ENCODE measurements at regions not wholly inside any gene's neighbourhood (a gene's known extent, or its start where the extent isn't known, plus 50 kb on each side); places are given as distances from the start of the nearest gene placed in this dataset.

DNA sequence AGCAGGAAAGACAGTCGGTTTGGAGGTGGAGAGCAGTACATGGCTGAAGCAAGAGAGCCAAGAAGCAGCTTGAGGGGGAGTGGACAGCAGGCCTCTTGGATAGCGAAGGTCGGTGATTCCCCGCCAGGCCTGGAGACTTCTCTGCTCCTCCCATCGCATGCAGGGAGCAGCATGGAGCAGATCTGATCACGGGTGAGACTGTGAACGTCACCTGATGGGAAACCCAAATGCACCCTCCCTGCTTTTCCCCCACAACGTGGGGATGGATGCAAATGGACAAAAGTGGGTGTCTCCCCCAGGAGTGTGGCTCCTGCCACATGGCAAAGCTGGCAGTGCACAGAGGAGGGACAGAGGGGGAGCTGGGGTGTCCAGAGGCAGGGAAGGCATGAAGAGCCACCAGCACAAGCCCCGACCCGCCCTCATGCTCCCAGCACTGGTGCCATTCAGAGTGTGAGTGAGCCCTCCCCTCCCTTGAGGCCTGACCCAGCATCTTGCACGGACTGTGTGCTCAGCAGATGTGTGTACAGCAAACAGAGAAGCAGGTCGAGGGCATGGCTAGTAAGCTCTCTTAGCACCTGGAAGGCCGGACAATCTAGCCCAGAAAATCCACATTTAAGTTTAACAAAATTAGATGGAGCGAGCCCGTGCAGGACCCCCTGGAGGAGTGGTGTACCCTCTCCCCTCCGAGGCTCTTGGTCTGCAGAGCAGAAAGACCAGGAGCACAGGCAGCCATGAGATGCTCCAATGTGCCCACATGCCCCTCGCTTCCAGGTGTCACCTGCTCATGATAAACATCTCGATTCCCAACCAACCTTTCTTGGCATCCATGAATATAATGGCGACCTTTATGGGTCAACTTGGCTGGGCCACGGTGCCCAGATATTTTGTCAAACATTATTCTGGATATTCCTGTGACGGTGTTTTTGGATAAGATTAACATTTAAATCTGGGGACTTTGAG lies 661.7 kb downstream of the TBC1D22A start:
- DNase-seq (ENCODE audit: low read depth in 1 of 2, low spot score in 1 of 2), result no peak
- no peak for TF ChIP-seq JUND (IDR thresholded peaks at IDR 0.05; ENCODE audit: low read depth)
- in situ Hi-C loops (cut with HindIII; ENCODE audit: low pct_unique_long_range_greater_than_20kb, low sequenced_read_pairs), result no loop called here

DNA sequence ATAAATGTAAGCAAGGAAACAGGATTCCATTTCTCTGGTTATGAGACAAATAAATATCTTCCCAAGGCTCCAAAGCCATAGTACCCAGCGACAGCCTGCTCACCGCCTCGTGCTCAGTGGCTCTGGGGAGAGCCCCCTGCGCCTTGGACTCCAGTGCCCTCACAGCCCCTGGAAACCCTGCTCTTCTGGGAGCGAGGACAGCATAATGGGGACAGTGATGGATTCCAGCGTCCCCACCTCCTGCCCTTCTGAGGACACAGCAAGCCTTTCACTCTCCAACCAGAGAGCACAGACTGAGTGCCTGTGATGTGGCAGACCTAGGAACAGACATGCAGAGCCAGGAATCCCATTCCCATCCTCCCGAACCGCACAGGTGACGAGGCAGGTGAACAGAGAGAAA lies 660.8 kb downstream of the TBC1D22A start:
- TF ChIP-seq JUND (IDR thresholded peaks at IDR 0.05; ENCODE audit: low read depth), result no peak
- in situ Hi-C loops (cut with HindIII; ENCODE audit: low pct_unique_long_range_greater_than_20kb, low sequenced_read_pairs), result no loop called here
- no peak for DNase-seq (ENCODE audit: low read depth in 1 of 2, low spot score in 1 of 2)

DNA sequence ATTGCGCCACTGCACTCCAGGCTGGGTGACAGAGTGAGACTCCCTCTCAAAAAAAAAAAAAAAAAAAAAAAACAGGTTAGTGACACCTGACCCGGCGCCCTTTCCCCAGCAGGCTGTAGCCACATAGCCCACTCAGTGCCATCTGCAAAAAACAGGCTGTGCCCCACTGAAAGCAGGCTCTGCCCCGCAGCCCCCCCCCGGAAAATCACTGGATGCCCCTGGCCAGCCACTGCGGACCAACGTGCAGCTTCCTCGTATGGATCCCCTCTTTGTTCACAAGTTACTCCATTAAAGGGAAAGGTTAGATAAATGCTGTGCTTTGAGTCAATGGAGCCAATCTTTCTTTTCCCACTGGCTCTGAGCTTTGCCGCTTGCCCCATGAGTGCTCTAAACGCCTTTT lies 660.3 kb downstream of the TBC1D22A start:
- DNase-seq (ENCODE audit: low read depth in 1 of 2, low spot score in 1 of 2), result no peak
- in situ Hi-C loops (cut with HindIII; ENCODE audit: low pct_unique_long_range_greater_than_20kb, low sequenced_read_pairs), result no loop called here
- TF ChIP-seq JUND (IDR thresholded peaks at IDR 0.05; ENCODE audit: low read depth), result no peak

DNA sequence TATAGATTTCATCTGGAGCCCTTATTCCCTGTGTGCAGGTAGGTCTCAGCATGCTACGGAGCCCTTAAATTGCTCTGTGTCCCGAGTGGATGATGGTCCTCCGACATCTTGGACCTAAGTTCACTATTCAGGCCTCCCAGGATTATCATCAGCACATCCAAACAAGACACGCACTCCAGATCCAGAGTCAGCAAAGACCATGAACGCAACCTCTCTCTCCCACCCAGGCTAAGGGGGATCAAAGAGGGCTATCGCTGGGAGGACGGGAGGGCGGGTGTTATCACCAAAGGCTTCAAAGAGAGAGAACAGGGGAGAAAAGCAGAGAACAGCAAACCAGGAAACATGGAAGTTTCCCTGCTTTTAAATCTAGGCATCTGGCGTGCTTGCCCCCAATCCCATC lies 659.4 kb downstream of the TBC1D22A start:
- in situ Hi-C loops (cut with HindIII; ENCODE audit: low pct_unique_long_range_greater_than_20kb, low sequenced_read_pairs), result no loop called here
- DNase-seq (ENCODE audit: low read depth in 1 of 2, low spot score in 1 of 2), result no peak
- TF ChIP-seq JUND (IDR thresholded peaks at IDR 0.05; ENCODE audit: low read depth), result no peak

DNA sequence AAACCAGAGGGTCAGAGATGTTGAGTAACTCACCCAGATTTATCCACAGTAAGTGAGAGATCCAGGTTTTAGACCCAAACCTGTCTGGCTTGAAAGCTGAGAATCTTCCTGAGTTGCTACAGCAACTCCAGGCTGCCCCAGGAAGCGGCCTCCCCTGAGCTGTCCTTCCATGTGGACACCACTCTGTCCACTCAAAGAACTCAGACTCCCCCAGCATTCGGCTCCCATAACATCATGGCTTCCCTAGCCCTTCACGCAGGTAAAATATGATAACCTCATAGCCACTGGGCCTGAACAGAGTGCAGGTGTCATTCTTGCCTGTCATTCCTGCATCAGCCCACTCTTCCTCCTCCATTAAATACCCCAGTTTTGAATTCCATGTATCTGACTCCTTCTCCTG lies 657.8 kb downstream of the TBC1D22A start:
- in situ Hi-C loops (cut with HindIII; ENCODE audit: low pct_unique_long_range_greater_than_20kb, low sequenced_read_pairs), result no loop called here
- no peak for TF ChIP-seq JUND (IDR thresholded peaks at IDR 0.05; ENCODE audit: low read depth)
- DNase-seq (ENCODE audit: low read depth in 1 of 2, low spot score in 1 of 2), result no peak

DNA sequence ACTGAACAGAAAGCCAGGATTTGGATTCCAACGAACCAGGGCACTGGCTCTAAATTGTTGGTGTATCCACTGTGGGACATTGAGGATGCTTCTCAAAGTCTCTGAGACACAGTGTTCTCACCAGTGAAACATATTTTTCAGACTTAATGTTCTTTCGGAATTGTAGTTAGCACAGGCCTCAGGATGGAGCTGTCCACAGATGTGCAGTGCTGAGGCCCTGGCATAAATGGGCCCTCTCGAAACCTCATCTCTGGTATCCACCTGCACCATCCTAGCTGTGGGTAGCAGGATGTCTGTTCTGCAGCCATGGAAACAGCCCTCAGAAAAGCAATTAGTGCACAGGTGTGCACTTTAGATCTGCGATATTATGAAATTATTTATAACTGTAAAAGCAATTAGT lies 656.8 kb downstream of the TBC1D22A start:
- no peak for TF ChIP-seq JUND (IDR thresholded peaks at IDR 0.05; ENCODE audit: low read depth)
- in situ Hi-C loops (cut with HindIII; ENCODE audit: low pct_unique_long_range_greater_than_20kb, low sequenced_read_pairs), result no loop called here
- DNase-seq (ENCODE audit: low read depth in 1 of 2, low spot score in 1 of 2), result peak in 1 of 2 experiments; percentile 13

DNA sequence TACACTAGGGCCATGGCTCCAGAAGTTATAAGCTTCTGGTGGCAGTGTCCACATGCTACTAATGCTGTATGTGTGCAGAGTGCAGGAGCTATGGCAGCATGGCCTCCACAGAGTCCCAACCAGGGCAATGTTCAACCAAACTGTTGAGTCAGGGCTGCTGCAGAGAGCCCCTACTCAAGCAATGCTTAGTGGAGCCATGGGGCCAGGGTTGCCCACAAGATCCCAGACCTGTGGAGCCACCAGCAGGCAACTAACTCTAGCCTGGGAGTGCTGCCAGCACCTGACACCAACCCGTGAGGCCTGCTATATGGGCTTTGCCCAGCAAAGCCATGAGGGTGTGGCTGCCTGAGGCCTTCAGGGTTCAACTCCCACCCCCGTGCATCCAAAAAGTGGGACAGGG lies 655.2 kb downstream of the TBC1D22A start:
- DNase-seq (ENCODE audit: low read depth in 1 of 2, low spot score in 1 of 2), result no peak
- in situ Hi-C loops (cut with HindIII; ENCODE audit: low pct_unique_long_range_greater_than_20kb, low sequenced_read_pairs), result no loop called here
- no peak for TF ChIP-seq JUND (IDR thresholded peaks at IDR 0.05; ENCODE audit: low read depth)

DNA sequence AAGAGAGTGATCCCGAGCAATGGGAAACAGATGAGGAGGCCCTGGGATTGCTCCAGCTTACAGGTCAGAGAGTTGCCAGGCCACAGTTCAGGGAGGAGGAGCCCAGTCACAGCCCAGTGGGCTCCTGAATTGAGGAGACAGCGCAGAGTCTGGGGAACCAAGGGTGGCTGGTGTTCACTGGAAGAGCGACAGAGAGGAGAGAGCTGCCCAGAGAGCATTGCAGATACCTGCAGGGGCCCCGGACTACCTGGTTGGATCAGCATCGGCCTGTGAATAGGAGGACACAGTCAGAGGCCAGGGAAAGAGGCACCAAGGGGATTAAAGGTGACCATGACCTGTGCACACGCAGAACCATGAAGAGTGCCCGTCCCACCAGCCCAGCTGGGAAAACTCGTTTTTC lies 648.6 kb downstream of the TBC1D22A start:
- TF ChIP-seq JUND (IDR thresholded peaks at IDR 0.05; ENCODE audit: low read depth), result no peak
- DNase-seq (ENCODE audit: low read depth in 1 of 2, low spot score in 1 of 2), result no peak
- in situ Hi-C loops (cut with HindIII; ENCODE audit: low pct_unique_long_range_greater_than_20kb, low sequenced_read_pairs), result no loop called here

DNA sequence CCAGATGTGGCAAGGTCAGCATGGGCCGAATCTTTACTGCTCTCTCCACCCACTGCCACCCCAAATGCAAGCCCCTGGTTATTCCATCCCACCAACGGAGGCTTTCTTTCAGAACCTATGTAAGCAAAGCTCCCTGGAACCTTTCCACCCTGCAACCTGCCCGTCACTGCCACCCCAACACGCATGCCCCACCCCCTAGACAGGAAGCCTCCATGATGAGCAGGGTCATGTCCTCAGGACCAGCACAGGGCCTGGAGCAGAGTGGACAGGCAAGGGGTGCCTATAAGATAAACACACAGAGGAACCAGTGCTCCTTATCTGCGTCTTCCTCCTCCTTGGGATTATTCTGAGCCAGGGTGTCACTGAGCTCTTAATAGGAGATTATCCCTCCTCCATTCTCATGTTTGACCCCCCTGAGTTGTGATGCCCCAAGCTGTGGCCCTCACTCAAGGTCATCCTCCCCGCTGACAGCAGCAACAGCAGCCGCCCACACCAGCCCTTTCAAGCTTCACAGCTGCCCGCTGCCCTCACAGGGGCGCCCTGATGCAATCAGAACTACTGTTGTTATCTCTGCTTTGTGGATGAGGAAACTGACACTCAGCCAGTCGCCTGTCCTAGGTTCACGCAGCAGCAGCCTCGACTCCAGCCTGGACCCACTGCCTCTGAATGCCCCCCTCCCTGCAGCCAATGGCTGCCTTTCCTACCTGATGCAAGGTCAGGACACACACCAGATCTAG lies 647.3 kb downstream of the TBC1D22A start:
- DNase-seq (ENCODE audit: low read depth in 1 of 2, low spot score in 1 of 2), result no peak
- in situ Hi-C loops (cut with HindIII; ENCODE audit: low pct_unique_long_range_greater_than_20kb, low sequenced_read_pairs), result no loop called here
- TF ChIP-seq JUND (IDR thresholded peaks at IDR 0.05; ENCODE audit: low read depth), result no peak

DNA sequence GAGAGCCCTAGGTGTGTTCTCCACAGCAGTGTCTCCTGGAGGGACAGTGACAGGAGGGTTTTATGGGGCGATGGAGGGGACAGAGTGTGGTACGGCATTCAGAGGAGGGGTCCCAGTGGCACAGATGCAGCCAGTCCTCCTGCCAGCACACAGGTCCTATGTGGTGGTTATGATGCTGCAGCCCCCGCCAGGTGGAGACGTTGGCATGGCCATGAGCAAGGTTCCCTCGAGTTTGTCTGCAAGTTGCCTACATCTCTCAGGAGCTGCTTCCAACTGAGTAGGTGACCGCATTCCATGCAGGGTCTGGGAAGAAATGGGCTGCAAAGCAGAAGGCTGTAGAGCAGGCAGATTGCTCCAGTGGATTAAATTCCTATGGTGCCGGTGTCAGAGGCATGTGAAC lies 646.0 kb downstream of the TBC1D22A start:
- in situ Hi-C loops (cut with HindIII; ENCODE audit: low pct_unique_long_range_greater_than_20kb, low sequenced_read_pairs), result no loop called here
- no peak for TF ChIP-seq JUND (IDR thresholded peaks at IDR 0.05; ENCODE audit: low read depth)
- peak in 1 of 2 experiments; percentile 36 for DNase-seq (ENCODE audit: low read depth in 1 of 2, low spot score in 1 of 2)

DNA sequence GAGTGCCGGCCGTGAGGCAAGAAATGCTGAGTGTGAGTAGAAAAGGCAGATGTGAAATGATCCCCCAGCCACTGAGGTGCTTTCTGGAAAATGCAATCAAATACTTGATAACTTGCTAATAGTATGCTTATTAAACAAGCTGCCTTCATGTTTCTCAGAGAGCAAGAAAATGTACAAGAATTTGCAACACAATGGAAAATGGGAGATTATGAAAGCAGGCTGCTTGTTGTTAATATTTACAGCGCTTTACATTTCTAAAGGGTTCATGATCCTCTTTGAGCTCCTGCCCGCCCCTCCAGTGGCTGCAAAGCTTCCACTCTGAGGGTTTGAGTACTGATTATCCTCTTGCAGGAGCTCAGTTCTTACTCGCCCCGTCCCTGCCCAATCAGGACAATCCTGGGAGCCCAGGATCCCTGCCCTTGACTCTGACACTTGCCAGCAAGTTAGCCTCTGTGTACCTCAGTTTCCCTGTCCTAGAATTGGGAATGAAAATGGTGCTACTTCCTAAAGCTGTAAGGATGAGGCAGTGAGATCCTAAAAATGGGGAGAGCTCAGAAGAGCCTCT lies 645.1 kb downstream of the TBC1D22A start:
- in situ Hi-C loops (cut with HindIII; ENCODE audit: low pct_unique_long_range_greater_than_20kb, low sequenced_read_pairs), result no loop called here
- DNase-seq (ENCODE audit: low read depth in 1 of 2, low spot score in 1 of 2), result no peak
- TF ChIP-seq JUND (IDR thresholded peaks at IDR 0.05; ENCODE audit: low read depth), result no peak

DNA sequence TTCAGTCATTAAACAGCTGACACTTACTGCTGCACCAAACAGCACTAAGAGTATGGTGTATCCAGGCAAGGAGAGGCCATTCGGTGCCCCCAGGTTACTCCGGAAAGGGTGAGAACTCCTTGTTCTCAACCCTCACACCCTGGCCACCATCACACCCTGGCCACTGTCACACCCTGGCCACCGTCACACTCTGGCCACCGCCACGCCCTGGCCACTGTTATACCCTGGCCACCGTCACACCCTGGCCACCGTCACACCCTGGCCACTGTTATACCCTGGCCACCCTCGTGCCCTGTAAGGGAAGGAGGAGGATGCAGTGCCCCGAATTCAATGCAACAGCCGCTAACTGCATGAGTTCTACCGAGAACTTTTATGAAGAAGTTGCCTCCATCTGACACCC lies 644.4 kb downstream of the TBC1D22A start:
- no peak for DNase-seq (ENCODE audit: low read depth in 1 of 2, low spot score in 1 of 2)
- in situ Hi-C loops (cut with HindIII; ENCODE audit: low pct_unique_long_range_greater_than_20kb, low sequenced_read_pairs), result no loop called here
- TF ChIP-seq JUND (IDR thresholded peaks at IDR 0.05; ENCODE audit: low read depth), result no peak
